Daoy (cell line): ENCODE measurements at regions not wholly inside any gene's neighbourhood (a gene's known extent, or its start where the extent isn't known, plus 50 kb on each side); places are given as distances from the start of the nearest gene placed in this dataset.
"Not testable (repeated sequence)": the region's sequence is repeated elsewhere in the genome, so short reads cannot be mapped to it uniquely, and the experiment has no call there.

ENCODE experiments used
- DNase-seq: peaks from one replicate; pipeline ENCODE4 v3.0.0-alpha.2; 2015; ENCODE audit warnings: low read depth

GRCh38 chr3:198096015-198096414 lies 136.0 kb downstream of the LMLN start:
- no peak for DNase-seq

GRCh38 chr3:198097048-198097447 lies 137.0 kb downstream of the LMLN start:
- DNase-seq: no peak

GRCh38 chr3:198098661-198099081 lies 138.7 kb downstream of the LMLN start:
- not testable (repeated sequence) for DNase-seq

DNA sequence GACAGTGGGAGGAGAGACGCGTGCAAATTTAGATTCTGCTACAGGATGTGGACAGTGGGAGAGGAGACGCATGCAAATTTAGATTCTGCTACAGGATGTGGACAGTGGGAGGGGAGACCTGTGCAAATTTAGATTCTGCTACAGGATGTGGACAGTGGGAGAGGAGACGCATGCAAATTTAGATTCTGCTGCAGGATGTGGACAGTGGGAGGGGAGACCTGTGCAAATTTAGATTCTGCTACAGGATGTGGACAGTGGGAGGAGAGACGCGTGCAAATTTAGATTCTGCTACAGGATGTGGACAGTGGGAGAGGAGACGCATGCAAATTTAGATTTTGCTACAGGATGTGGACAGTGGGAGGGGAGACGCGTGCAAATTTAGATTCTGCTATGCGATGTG lies 143.1 kb downstream of the LMLN start:
- not testable (repeated sequence) for DNase-seq

DNA sequence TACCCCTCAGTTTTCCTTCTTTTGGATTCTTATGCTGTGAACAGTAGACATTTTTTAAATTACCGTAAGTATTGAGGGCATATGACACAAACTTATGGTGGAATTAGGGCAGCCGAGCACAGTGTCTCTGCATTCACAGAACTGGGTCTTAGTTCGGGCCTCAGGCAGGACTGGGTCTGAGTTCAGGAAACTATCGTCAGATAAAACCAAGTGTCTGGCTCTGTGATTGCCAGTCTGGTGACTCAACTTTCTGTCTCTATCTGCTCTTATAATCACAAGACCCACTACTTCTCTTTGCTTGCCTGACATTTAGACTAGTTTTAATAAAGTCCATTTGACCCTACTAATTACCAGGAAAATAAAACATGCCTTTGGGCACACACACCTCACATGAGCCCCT lies 146.2 kb downstream of the LMLN start:
- no peak for DNase-seq

- peak; percentile 31 for DNase-seq
These were observed 148.1 kb downstream of the LMLN start for GRCh38 chr3:198107840-198108734.

- DNase-seq: no peak
These were observed 149.9 kb downstream of the LMLN start for GRCh38 chr3:198109883-198110282.

- DNase-seq: no peak
These were observed 152.0 kb downstream of the LMLN start for GRCh38 chr3:198112031-198112430.

- DNase-seq: no peak
These were observed 153.4 kb downstream of the LMLN start for GRCh38 chr3:198113206-198114053.

GRCh38 chr3:198114516-198114915 lies 154.5 kb downstream of the LMLN start:
- not testable (repeated sequence) for DNase-seq

GRCh38 chr3:198122184-198122583 lies 162.2 kb downstream of the LMLN start:
- not testable (repeated sequence) for DNase-seq

- DNase-seq: not testable (repeated sequence)
These were observed 177.2 kb downstream of the LMLN start for GRCh38 chr3:198137038-198137835.

DNA sequence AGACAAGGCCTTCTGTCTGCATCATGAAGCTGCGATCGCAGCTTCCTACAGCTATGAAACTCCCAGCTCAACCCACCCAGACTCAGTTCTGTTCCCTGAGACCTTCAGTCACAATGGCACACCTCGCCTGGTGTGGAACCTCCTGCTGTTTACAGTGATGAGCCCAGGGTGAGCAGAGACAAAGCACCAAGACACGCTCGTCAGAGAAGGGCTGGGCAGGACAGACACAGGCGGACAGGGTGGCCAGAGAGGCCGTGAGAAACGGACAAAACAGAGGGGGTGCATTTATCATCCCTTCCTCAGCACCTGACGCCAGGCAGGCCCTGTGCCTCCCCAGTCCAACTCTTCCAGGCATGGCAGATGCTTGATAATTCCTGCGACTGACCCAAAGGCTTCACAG lies 178.2 kb downstream of the LMLN start:
- DNase-seq: not testable (repeated sequence)

DNA sequence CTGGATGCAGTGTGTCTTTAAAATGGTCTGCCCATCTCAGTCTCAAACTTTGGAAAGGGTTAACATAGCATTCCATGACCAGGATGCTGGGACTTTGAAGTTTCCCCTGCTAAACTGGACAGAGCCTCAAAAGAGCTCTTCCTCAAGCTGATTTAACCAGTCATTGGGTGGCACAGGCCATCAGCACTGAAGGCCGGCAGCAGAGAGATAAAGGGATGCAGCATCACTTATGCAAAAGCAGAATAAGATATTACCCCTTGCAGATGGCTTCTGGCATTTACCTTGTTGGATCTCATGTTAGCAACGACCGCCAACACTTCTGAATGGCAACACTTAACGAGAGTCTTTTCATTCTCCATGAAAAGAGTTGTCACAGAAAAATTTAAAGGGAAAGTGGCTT lies 179.0 kb downstream of the LMLN start:
- not testable (repeated sequence) for DNase-seq

GRCh38 chr3:198139513-198140167 lies 179.6 kb downstream of the LMLN start:
- DNase-seq: not testable (repeated sequence)

- DNase-seq: peak; percentile 36
These were observed 183.5 kb downstream of the LMLN start for GRCh38 chr3:198143300-198144137.

DNA sequence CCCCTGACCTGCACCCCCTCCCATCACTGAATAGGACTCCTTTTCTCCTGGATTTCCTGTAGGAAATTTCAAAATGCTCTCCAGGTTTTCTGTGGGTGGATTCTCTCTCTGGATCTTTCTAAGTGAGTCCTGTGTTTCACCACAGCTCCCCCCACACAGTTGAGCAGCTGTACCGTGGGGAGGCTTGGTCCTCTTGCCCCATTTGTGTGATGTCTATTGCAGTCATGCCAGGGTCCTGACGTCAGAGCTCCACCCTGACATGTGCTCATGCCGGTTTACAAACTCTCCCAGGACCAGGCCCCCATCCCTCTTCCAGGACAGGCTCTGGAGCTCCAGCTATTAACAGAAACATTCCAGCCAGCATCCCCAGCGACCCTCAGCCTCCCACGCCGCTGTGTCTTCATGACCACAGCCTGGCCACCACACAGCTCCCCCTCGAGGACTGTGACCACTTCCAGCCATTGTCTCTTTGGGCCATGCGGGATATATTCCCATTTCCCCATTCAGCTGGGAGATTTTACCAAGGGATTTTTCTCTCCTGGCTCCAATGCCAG lies 185.3 kb downstream of the LMLN start:
- peak; percentile 26 for DNase-seq

DNA sequence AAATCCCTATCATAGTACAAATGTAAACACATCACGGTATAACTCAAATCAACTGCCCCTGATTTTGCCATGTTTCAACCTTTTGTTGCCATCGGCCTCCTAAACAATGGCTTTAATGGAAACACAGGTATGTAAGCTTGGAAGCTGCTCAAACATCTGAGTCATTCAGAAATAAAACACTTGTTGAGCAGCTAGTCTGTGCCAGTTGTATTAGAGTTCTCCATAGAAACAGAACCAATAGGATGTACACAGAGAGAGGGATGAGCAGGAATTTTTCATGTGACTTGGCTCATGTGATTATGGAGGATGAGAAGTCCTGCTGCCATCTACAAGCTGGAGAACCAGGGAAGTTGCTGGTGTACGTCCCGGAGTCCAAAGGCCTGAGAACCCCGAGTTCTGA lies 186.1 kb downstream of the LMLN start:
- peak; percentile 37 for DNase-seq

GRCh38 chr3:198146559-198147164 lies 186.6 kb downstream of the LMLN start:
- not testable (repeated sequence) for DNase-seq
